GM19351 (cell line): ENCODE measurements at regions not wholly inside any gene's neighbourhood (a gene's known extent, or its start where the extent isn't known, plus 50 kb on each side); places are given as distances from the start of the nearest gene placed in this dataset.
A peak's percentile ranks its signal among the peaks of the same experiment; 100 is the strongest.
"Not testable (repeated sequence)": the region's sequence is repeated elsewhere in the genome, so short reads cannot be mapped to it uniquely, and the experiment has no call there.

Experiments
- ATAC-seq: cut with Tn5 transposase; IDR thresholded peaks from one replicate; pipeline ENCODE4 v1.9.1; 2021; ENCODE audit warnings: mild to moderate bottlenecking, moderate library complexity; ENCODE audit not compliant: unreplicated experiment

GRCh38 chr4:84147831-84148230 is 351.3 kb downstream of the NKX6-1 start:
- no peak for ATAC-seq

GRCh38 chr4:84146300-84146959 is 352.7 kb downstream of the NKX6-1 start:
- ATAC-seq: peak; percentile 67

GRCh38 chr4:84145176-84145575 is 353.9 kb downstream of the NKX6-1 start:
- ATAC-seq: no peak

- not testable (repeated sequence) for ATAC-seq
These were observed 372.2 kb downstream of the NKX6-1 start for GRCh38 chr4:84126911-84127310.

- no peak for ATAC-seq
These were observed 372.9 kb downstream of the NKX6-1 start for GRCh38 chr4:84126061-84126787.

- no peak for ATAC-seq
These were observed 389.1 kb downstream of the NKX6-1 start for GRCh38 chr4:84110040-84110439.

- not testable (repeated sequence) for ATAC-seq
These were observed 397.2 kb downstream of the NKX6-1 start for GRCh38 chr4:84101653-84102625.

GRCh38 chr4:84100071-84100470 is 399.0 kb downstream of the NKX6-1 start:
- no peak for ATAC-seq

- no peak for ATAC-seq
These were observed 399.5 kb downstream of the NKX6-1 start for GRCh38 chr4:84099599-84099998.

GRCh38 chr4:84091266-84091665 is 407.8 kb downstream of the NKX6-1 start:
- no peak for ATAC-seq

GRCh38 chr4:84089652-84090437 is 409.2 kb downstream of the NKX6-1 start:
- no peak for ATAC-seq

- no peak for ATAC-seq
These were observed 413.1 kb downstream of the NKX6-1 start for GRCh38 chr4:84085986-84086385.

GRCh38 chr4:84070289-84070688 is 428.8 kb downstream of the NKX6-1 start:
- no peak for ATAC-seq

- ATAC-seq: no peak
These were observed 435.5 kb downstream of the NKX6-1 start for GRCh38 chr4:84063619-84064018.

GRCh38 chr4:84058201-84058600 is 440.9 kb downstream of the NKX6-1 start:
- ATAC-seq: no peak

- ATAC-seq: no peak
These were observed 447.5 kb downstream of the NKX6-1 start for GRCh38 chr4:84051639-84052038.

GRCh38 chr4:84051089-84051488 is 448.0 kb downstream of the NKX6-1 start:
- ATAC-seq: no peak

- no peak for ATAC-seq
These were observed 449.1 kb downstream of the NKX6-1 start for GRCh38 chr4:84050015-84050414.

GRCh38 chr4:84046551-84046950 is 452.5 kb downstream of the NKX6-1 start:
- ATAC-seq: no peak

- peak; percentile 70 for ATAC-seq
These were observed 457.7 kb downstream of the NKX6-1 start for GRCh38 chr4:84041426-84041825.

GRCh38 chr4:84035568-84035967 is 463.5 kb downstream of the NKX6-1 start:
- no peak for ATAC-seq
